ENCODE measurements at regions not wholly inside any gene's neighbourhood (a gene's known extent, or its start where the extent isn't known, plus 50 kb on each side); places are given as distances from the start of the nearest gene placed in this dataset.

GRCh38 chr16:5589812-5590373 is 492.3 kb upstream of the EEF2KMT start:
- Histone ChIP-seq H2AFZ (ENCODE audit: low read depth, low read length, poor library complexity, severe bottlenecking) (no peak overlapping the region), H3K27ac (ENCODE audit: low read depth, low read length) (no peak overlapping the region), H3K9ac (ENCODE audit: low read length) (no peak overlapping the region), H3K36me3 (ENCODE audit: control insufficient read depth in 1 of 2, insufficient read depth in 2 of 2, low read length in 2 of 2) (no peaks in the 10 kb centered on the region), H3K4me2 (ENCODE audit: low read length) (no peak overlapping the region), H3K9me2 (ENCODE audit: insufficient read depth) (no peaks in the 10 kb centered on the region), H3K4me3 (replicated peaks in 1 of 2; ENCODE audit: low read depth in 1 of 2, low read length in 2 of 2) (no peak overlapping the region), H3K4me1 (ENCODE audit: control insufficient read depth in 1 of 2, insufficient read depth in 2 of 2, low read length in 2 of 2) (no peaks in the 10 kb centered on the region), H4K20me1 (ENCODE audit: insufficient read depth) (no peaks in the 10 kb centered on the region), H3K27me3 (ENCODE audit: insufficient read depth, low read length) (peaks cover 13% of the 10 kb centered on the region; the same call in 1 of the 2 replicates), H3K9me3 (ENCODE audit: control insufficient read depth in 1 of 2, insufficient read depth in 1 of 2, low read depth in 1 of 2, low read length in 2 of 2) (no peaks in the 10 kb centered on the region), H3K79me2 (ENCODE audit: insufficient read depth, low read length) (no peaks in the 10 kb centered on the region)
- ATAC-seq (no peak), DNase-seq (ENCODE audit: low read depth, low spot score) (no peak)
- POLR2A ChIA-PET = no interaction called here
- no peak for TF ChIP-seq POLR2AphosphoS5 (IDR thresholded peaks at IDR 0.05; ENCODE audit: low read depth, low read length)
- TF ChIP-seq CTCF (IDR thresholded peaks at IDR 0.05 in 2 of 3, conservative IDR thresholded peaks at IDR 0.05 in 1 of 3; ENCODE audit: borderline replicate concordance in 1 of 3, insufficient read depth in 1 of 3, low read depth in 2 of 3, low read length in 2 of 3) = no peak
- no peak for TF ChIP-seq JUND (IDR thresholded peaks at IDR 0.05)
- no peak for TF ChIP-seq TCF7L2 (IDR thresholded peaks at IDR 0.05; ENCODE audit: borderline replicate concordance, extremely low read depth, insufficient read depth, insufficient read length)
- TF ChIP-seq ELF1 (IDR thresholded peaks at IDR 0.05; ENCODE audit: borderline replicate concordance, low read depth) = no peak
- TF ChIP-seq SRF (IDR thresholded peaks at IDR 0.05; ENCODE audit: low read depth) = no peak
- no peak for TF ChIP-seq ATF3 (IDR thresholded peaks at IDR 0.05)
- no peak for TF ChIP-seq CEBPB (IDR thresholded peaks at IDR 0.05; ENCODE audit: low read depth)
- BruUV-seq (replicated peaks) = no TSS peak
- RAD21 ChIA-PET (ENCODE audit: low non-redundant PET in 1 of 2, low total read pairs in 2 of 2, uncharacterized antibody in 2 of 2, unreplicated experiment in 2 of 2) = no interaction called here
- intact Hi-C loops (cut with micrococcal nuclease) = no loop called here
- CTCF ChIA-PET = no interaction called here

GRCh38 chr16:5584109-5584508 is 486.5 kb upstream of the EEF2KMT start:
- H3K27ac ChIP-seq (ENCODE audit: low read depth, low read length) = no peak overlapping the region
- H3K9ac ChIP-seq (ENCODE audit: low read length) = no peak overlapping the region
- no peaks in the 10 kb centered on the region for H3K9me3 ChIP-seq (ENCODE audit: control insufficient read depth in 1 of 2, insufficient read depth in 1 of 2, low read depth in 1 of 2, low read length in 2 of 2)
- H2AFZ ChIP-seq (ENCODE audit: low read depth, low read length, poor library complexity, severe bottlenecking) = no peak overlapping the region
- H3K36me3 ChIP-seq (ENCODE audit: control insufficient read depth in 1 of 2, insufficient read depth in 2 of 2, low read length in 2 of 2) = no peaks in the 10 kb centered on the region
- H3K4me3 ChIP-seq (replicated peaks in 1 of 2; ENCODE audit: low read depth in 1 of 2, low read length in 2 of 2) = no peak overlapping the region
- ChIA-PET POLR2A (no interaction called here), RAD21 (ENCODE audit: low non-redundant PET in 1 of 2, low total read pairs in 2 of 2, uncharacterized antibody in 2 of 2, unreplicated experiment in 2 of 2) (no interaction called here), CTCF (no interaction called here)
- BruUV-seq (replicated peaks) = no TSS peak
- peaks cover 41% of the 10 kb centered on the region for H3K27me3 ChIP-seq (ENCODE audit: insufficient read depth, low read length)
- no peaks in the 10 kb centered on the region for H3K9me2 ChIP-seq (ENCODE audit: insufficient read depth)
- ATAC-seq = no peak
- no peak overlapping the region for H3K4me2 ChIP-seq (ENCODE audit: low read length)
- no peak for DNase-seq (ENCODE audit: low read depth, low spot score)
- H3K79me2 ChIP-seq (ENCODE audit: insufficient read depth, low read length) = no peaks in the 10 kb centered on the region
- no peaks in the 10 kb centered on the region for H3K4me1 ChIP-seq (ENCODE audit: control insufficient read depth in 1 of 2, insufficient read depth in 2 of 2, low read length in 2 of 2)
- intact Hi-C loops (cut with micrococcal nuclease) = no loop called here
- H4K20me1 ChIP-seq (ENCODE audit: insufficient read depth) = no peaks in the 10 kb centered on the region
- TF ChIP-seq CEBPB (IDR thresholded peaks at IDR 0.05; ENCODE audit: low read depth) (no peak), ZNF274 (IDR thresholded peaks at IDR 0.05; ENCODE audit: low read depth, low read length) (no peak), YY1 (IDR thresholded peaks at IDR 0.05; ENCODE audit: extremely low read depth, insufficient replicate concordance, low read depth, low read length) (no peak), ZBTB33 (IDR thresholded peaks at IDR 0.05; ENCODE audit: extremely low read depth, insufficient replicate concordance, low read length) (no peak), SP1 (IDR thresholded peaks at IDR 0.05; ENCODE audit: low read depth) (no peak), POLR2A (IDR thresholded peaks at IDR 0.05; ENCODE audit: borderline replicate concordance, extremely low read depth, insufficient read depth, insufficient read length) (no peak), ELF1 (IDR thresholded peaks at IDR 0.05; ENCODE audit: borderline replicate concordance, low read depth) (no peak), EZH2phosphoT487 (IDR thresholded peaks at IDR 0.05; ENCODE audit: borderline replicate concordance) (no peak), JUND (IDR thresholded peaks at IDR 0.05) (no peak), MAX (IDR thresholded peaks at IDR 0.05) (no peak), POLR2AphosphoS5 (IDR thresholded peaks at IDR 0.05; ENCODE audit: low read depth, low read length) (no peak), EGR1 (IDR thresholded peaks at IDR 0.05; ENCODE audit: low read depth) (no peak), ZFX (IDR thresholded peaks at IDR 0.05) (no peak), SIN3A (IDR thresholded peaks at IDR 0.05; ENCODE audit: low read depth) (no peak)
